ENCODE measurements at regions not wholly inside any gene's neighbourhood (a gene's known extent, or its start where the extent isn't known, plus 50 kb on each side); places are given as distances from the start of the nearest gene placed in this dataset.

- TF ChIP-seq, protein P1, sequence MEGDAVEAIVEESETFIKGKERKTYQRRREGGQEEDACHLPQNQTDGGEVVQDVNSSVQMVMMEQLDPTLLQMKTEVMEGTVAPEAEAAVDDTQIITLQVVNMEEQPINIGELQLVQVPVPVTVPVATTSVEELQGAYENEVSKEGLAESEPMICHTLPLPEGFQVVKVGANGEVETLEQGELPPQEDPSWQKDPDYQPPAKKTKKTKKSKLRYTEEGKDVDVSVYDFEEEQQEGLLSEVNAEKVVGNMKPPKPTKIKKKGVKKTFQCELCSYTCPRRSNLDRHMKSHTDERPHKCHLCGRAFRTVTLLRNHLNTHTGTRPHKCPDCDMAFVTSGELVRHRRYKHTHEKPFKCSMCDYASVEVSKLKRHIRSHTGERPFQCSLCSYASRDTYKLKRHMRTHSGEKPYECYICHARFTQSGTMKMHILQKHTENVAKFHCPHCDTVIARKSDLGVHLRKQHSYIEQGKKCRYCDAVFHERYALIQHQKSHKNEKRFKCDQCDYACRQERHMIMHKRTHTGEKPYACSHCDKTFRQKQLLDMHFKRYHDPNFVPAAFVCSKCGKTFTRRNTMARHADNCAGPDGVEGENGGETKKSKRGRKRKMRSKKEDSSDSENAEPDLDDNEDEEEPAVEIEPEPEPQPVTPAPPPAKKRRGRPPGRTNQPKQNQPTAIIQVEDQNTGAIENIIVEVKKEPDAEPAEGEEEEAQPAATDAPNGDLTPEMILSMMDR (conservative IDR thresholded peaks at IDR 0.05), result no peak
- TF ChIP-seq EZH2 (IDR thresholded peaks at IDR 0.05; ENCODE audit: low read depth), result no peak
These were observed 452.3 kb downstream of the PLA2G4A start for GRCh38 chr1:187281085-187281484.

All from PC-9 (cell line).